Left lung (tissue), 4 donors: ENCODE measurements at regions not wholly inside any gene's neighbourhood (a gene's known extent, or its start where the extent isn't known, plus 50 kb on each side); places are given as distances from the start of the nearest gene placed in this dataset.

ENCODE experiments used
- ATAC-seq: fragments of 200-7000 bp; cut with Tn5 transposase; one replicate; pipeline ENCODE4 v1.9.1; 2020; ENCODE audit warnings: moderate library complexity
- DNase-seq, 4 donors: peaks; one replicate each; pipeline ENCODE4 v3.0.0-alpha.2; 2013 to 2020
- H3K27ac ChIP-seq, 2 donors: fragments of 200-600 bp; sonication (generic) in 1 of 2; one replicate each; pipeline versions ENCODE4 v1.5.0 to v1.8.0; 2020 to 2021
- H3K27me3 ChIP-seq, 2 donors: fragments of 200-600 bp; sonication (generic) in 1 of 2; one replicate each; pipeline versions ENCODE4 v1.5.0 to v1.8.0; 2020 to 2021
- H3K36me3 ChIP-seq, 2 donors: fragments of 200-600 bp; sonication (generic) in 1 of 2; one replicate each; pipeline versions ENCODE4 v1.5.0 to v1.8.0; 2020 to 2021
- H3K4me1 ChIP-seq, 2 donors: fragments of 200-600 bp; one replicate each; pipeline ENCODE4 v1.8.0; 2021
- H3K4me3 ChIP-seq, 2 donors: fragments of 200-600 bp; sonication (generic) in 1 of 2; one replicate each; pipeline versions ENCODE4 v1.5.0 to v1.8.0; 2020 to 2021; ENCODE audit warnings: mild to moderate bottlenecking in 1 of 2
- H3K9me3 ChIP-seq, 2 donors: fragments of 200-600 bp; sonication (generic) in 1 of 2; one replicate each; pipeline versions ENCODE4 v1.5.0 to v1.8.0; 2020 to 2021
- intact Hi-C, 2 donors: fragments of 100-400 bp; cut with DNase I; formaldehyde crosslinking; loops; one replicate each; pipeline versions ENCODE4 v1.11.2 to v1.14.2; 2022
- TF ChIP-seq, protein P1 (sequence below), 2 donors: fragments of 200-600 bp; sonication (generic) in 1 of 2; IDR thresholded peaks; one replicate each; pipeline versions ENCODE4 v1.5.0 to v1.8.0; 2021; ENCODE audit warnings: antibody characterized with exemption in 2 of 2
- donor health status: DM: no; HTN: yes; CAD: no.
- donor health status: DM: no; HTN: no; CAD: no.

- no peak for DNase-seq
- intact Hi-C loops = no loop called here
- Histone ChIP-seq H3K27me3 (no peaks in the 10 kb centered on the region), H3K27ac (no peak overlapping the region), H3K4me3 (no peak overlapping the region), H3K9me3 (peaks cover 0 to 4% of the 10 kb centered on the region in 2 donors), H3K4me1 (no peaks in the 10 kb centered on the region), H3K36me3 (no peaks in the 10 kb centered on the region)
- ATAC-seq = no peak
- TF ChIP-seq, protein P1, sequence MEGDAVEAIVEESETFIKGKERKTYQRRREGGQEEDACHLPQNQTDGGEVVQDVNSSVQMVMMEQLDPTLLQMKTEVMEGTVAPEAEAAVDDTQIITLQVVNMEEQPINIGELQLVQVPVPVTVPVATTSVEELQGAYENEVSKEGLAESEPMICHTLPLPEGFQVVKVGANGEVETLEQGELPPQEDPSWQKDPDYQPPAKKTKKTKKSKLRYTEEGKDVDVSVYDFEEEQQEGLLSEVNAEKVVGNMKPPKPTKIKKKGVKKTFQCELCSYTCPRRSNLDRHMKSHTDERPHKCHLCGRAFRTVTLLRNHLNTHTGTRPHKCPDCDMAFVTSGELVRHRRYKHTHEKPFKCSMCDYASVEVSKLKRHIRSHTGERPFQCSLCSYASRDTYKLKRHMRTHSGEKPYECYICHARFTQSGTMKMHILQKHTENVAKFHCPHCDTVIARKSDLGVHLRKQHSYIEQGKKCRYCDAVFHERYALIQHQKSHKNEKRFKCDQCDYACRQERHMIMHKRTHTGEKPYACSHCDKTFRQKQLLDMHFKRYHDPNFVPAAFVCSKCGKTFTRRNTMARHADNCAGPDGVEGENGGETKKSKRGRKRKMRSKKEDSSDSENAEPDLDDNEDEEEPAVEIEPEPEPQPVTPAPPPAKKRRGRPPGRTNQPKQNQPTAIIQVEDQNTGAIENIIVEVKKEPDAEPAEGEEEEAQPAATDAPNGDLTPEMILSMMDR (IDR thresholded peaks at IDR 0.05) = no peak
Observed at GRCh38 chr10:21213381-21213780, 312.1 kb downstream of the SKIDA1 start.

GRCh38 chr10:21212912-21213311, 312.6 kb downstream of the SKIDA1 start:
- Histone ChIP-seq H3K36me3 (no peaks in the 10 kb centered on the region), H3K27ac (peak overlapping the region in 1 of 2 donors; percentile 62), H3K4me1 (no peaks in the 10 kb centered on the region), H3K27me3 (no peaks in the 10 kb centered on the region), H3K4me3 (no peak overlapping the region), H3K9me3 (peaks cover 0 to 9% of the 10 kb centered on the region in 2 donors)
- intact Hi-C loops = no loop called here
- ATAC-seq (no peak), DNase-seq (no peak)
- TF ChIP-seq, protein P1 (IDR thresholded peaks at IDR 0.05) = no peak

DNA sequence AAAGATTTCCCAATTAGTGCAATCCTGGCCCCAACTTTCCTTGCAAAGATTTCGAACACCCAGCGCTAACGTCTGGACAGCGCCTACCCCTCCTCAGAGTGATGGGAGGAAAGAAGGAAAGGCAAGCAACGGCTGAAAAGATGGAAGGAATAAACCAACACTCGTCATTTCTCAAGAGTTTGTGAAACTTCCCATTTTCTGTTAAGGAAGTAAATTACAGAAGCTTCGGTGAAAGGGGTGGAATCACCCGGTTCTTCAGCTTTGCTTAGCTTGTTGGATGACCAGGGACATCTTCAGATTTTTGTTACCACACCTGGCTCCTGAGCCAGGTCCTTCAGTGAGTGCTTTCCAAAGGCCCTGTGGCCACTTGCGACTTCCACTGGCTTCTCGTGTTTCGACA, 313.1 kb downstream of the SKIDA1 start:
- DNase-seq (no peak), ATAC-seq (no peak)
- intact Hi-C loops = no loop called here
- Histone ChIP-seq H3K4me1 (no peaks in the 10 kb centered on the region), H3K4me3 (no peak overlapping the region), H3K9me3 (peaks cover 0 to 14% of the 10 kb centered on the region in 2 donors), H3K27ac (peak overlapping the region in 1 of 2 donors; percentile 62), H3K36me3 (no peaks in the 10 kb centered on the region), H3K27me3 (no peaks in the 10 kb centered on the region)
- TF ChIP-seq, protein P1 (IDR thresholded peaks at IDR 0.05) = no peak

DNA sequence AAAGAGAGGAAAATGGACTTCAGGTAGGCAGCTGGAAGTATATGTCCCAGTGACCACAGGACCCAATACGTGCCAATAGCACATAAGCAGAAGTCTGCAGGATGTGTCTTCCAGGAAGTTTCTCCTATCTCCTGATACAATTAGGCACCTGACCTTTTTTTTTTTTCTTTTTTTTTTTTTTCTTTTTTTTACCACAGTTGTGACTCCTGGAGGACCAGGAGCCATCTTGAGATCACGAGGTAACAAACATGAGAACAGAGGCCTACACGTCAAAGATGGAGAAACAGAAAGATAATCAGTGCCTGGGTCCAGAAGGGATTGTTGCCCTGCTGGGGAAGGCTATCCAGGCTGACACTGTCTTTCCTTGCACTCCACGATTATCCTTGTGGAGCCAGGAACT, 312.4 kb upstream of the NEBL start:
- TF ChIP-seq, protein P1 (IDR thresholded peaks at IDR 0.05) = no peak
- ATAC-seq = no peak
- H3K4me3 ChIP-seq = no peak overlapping the region
- H3K27ac ChIP-seq = no peak overlapping the region
- intact Hi-C loops = no loop called here
- no peaks in the 10 kb centered on the region for H3K36me3 ChIP-seq
- H3K9me3 ChIP-seq = peaks cover 0 to 17% of the 10 kb centered on the region in 2 donors
- H3K4me1 ChIP-seq = no peaks in the 10 kb centered on the region
- no peak for DNase-seq
- H3K27me3 ChIP-seq = no peaks in the 10 kb centered on the region

GRCh38 chr10:21208666-21209316, 311.7 kb upstream of the NEBL start:
- DNase-seq (no peak), ATAC-seq (peak; percentile 88)
- Histone ChIP-seq H3K36me3 (no peaks in the 10 kb centered on the region), H3K9me3 (peaks cover 0 to 17% of the 10 kb centered on the region in 2 donors), H3K27ac (no peak overlapping the region), H3K4me1 (no peaks in the 10 kb centered on the region), H3K4me3 (no peak overlapping the region), H3K27me3 (no peaks in the 10 kb centered on the region)
- TF ChIP-seq, protein P1 (IDR thresholded peaks at IDR 0.05) = no peak
- intact Hi-C loops = no loop called here
